Loucy (cell line): ENCODE measurements at regions not wholly inside any gene's neighbourhood (a gene's known extent, or its start where the extent isn't known, plus 50 kb on each side); places are given as distances from the start of the nearest gene placed in this dataset.

Experiments
- CTCF ChIP-seq: fragments of 200-600 bp; sonication (generic); conservative IDR thresholded peaks from 2 replicates; pipeline ENCODE4 v1.5.1; 2014; ENCODE audit warnings: mild to moderate bottlenecking, antibody characterized with exemption, low read length
- EZH2phosphoT487 ChIP-seq: fragments of 200-600 bp; IDR thresholded peaks from 2 replicates; pipeline ENCODE4 v1.6.1; 2018; ENCODE audit warnings: antibody characterized with exemption, mild to moderate bottlenecking, moderate library complexity, borderline replicate concordance

GRCh38 chr5:124867137-124867704 lies 120.8 kb upstream of the ZNF608 start:
- TF ChIP-seq CTCF (no peak), EZH2phosphoT487 (no peak)
